SK-N-SH treated with all-trans-retinoic acid at 6 μM for 48 hours (cell line): ENCODE measurements at regions not wholly inside any gene's neighbourhood (a gene's known extent, or its start where the extent isn't known, plus 50 kb on each side); places are given as distances from the start of the nearest gene placed in this dataset.

Source experiments
- ATAC-seq: fragments of 200-7000 bp; cut with Tn5 transposase; 3 replicates; pipeline ENCODE4 v1.9.1; 2020; ENCODE audit warnings: mild to moderate bottlenecking, moderate library complexity
- ARNTL ChIP-seq: fragments of 450-650 bp; formaldehyde crosslinking; IDR thresholded peaks from 2 replicates; pipeline ENCODE4 v1.5.0; 2020; ENCODE audit warnings: low read depth, mild to moderate bottlenecking, moderate library complexity, borderline replicate concordance
- BACH2 ChIP-seq: fragments of 250-450 bp; sonication (Bioruptor Pico); IDR thresholded peaks from 2 replicates; pipeline ENCODE4 v1.9.0; 2021; ENCODE audit warnings: mild to moderate bottlenecking, borderline replicate concordance
- CREB5 ChIP-seq: fragments of 250-450 bp; sonication (Bioruptor Pico); IDR thresholded peaks from 2 replicates; pipeline ENCODE4 v1.5.1; 2020; ENCODE audit warnings: low read depth, mild to moderate bottlenecking, moderate library complexity
- CSDC2 ChIP-seq: fragments of 250-450 bp; sonication (Bioruptor Pico); IDR thresholded peaks from 2 replicates; pipeline ENCODE4 v1.5.0; 2020; ENCODE audit warnings: mild to moderate bottlenecking, moderate library complexity
- CSRNP3 ChIP-seq: fragments of 250-450 bp; sonication (Bioruptor Pico); IDR thresholded peaks from 2 replicates; pipeline ENCODE4 v1.5.1; 2021; ENCODE audit warnings: mild to moderate bottlenecking, moderate library complexity
- GLIS3 ChIP-seq: fragments of 250-450 bp; sonication (Bioruptor Pico); IDR thresholded peaks from 2 replicates; pipeline ENCODE4 v1.5.0; 2020; ENCODE audit warnings: mild to moderate bottlenecking, moderate library complexity
- ISL1 ChIP-seq: fragments of 250-450 bp; sonication (Bioruptor Pico); IDR thresholded peaks from 2 replicates; pipeline ENCODE4 v2.1.2; 2022; ENCODE audit warnings: mild to moderate bottlenecking, moderate library complexity
- OSR1 ChIP-seq: fragments of 250-450 bp; sonication (Bioruptor Pico); IDR thresholded peaks from 2 replicates; pipeline ENCODE4 v1.8.0; 2022; ENCODE audit warnings: moderate library complexity, mild to moderate bottlenecking, inconsistent platforms
- PATZ1 ChIP-seq: fragments of 250-450 bp; sonication (Bioruptor Pico); IDR thresholded peaks from 2 replicates; pipeline ENCODE4 v1.8.0; 2020; ENCODE audit warnings: mild to moderate bottlenecking, moderate library complexity, borderline replicate concordance
- POU6F1 ChIP-seq: fragments of 250-450 bp; sonication (Bioruptor Pico); IDR thresholded peaks from 2 replicates; pipeline ENCODE4 v1.8.0; 2021; ENCODE audit warnings: low read depth, mild to moderate bottlenecking, moderate library complexity, borderline replicate concordance
- PPARA ChIP-seq: fragments of 250-450 bp; sonication (Bioruptor Pico); IDR thresholded peaks from 2 replicates; pipeline ENCODE4 v1.5.0; 2020; ENCODE audit warnings: mild to moderate bottlenecking, borderline replicate concordance
- RARB ChIP-seq: fragments of 250-450 bp; sonication (Bioruptor Pico); IDR thresholded peaks from 2 replicates; pipeline ENCODE4 v1.8.0; 2021; ENCODE audit warnings: mild to moderate bottlenecking, moderate library complexity
- SNAI2 ChIP-seq: fragments of 250-450 bp; sonication (Bioruptor Pico); IDR thresholded peaks from 2 replicates; pipeline ENCODE4 v1.5.0; 2020; ENCODE audit warnings: mild to moderate bottlenecking, moderate library complexity
- TCF4 ChIP-seq: fragments of 250-450 bp; sonication (Bioruptor Pico); IDR thresholded peaks from 2 replicates; pipeline ENCODE4 v1.8.0; 2021; ENCODE audit warnings: mild to moderate bottlenecking, moderate library complexity, borderline replicate concordance
- TOX ChIP-seq: fragments of 250-450 bp; sonication (Bioruptor Pico); IDR thresholded peaks from 2 replicates; pipeline ENCODE4 v1.8.0; 2021; ENCODE audit warnings: mild to moderate bottlenecking, moderate library complexity, borderline replicate concordance
- ZC3H10 ChIP-seq: fragments of 250-450 bp; sonication (Bioruptor Pico); IDR thresholded peaks from 2 replicates; pipeline ENCODE4 v1.5.1; 2021; ENCODE audit warnings: mild to moderate bottlenecking, moderate library complexity
- ZFP3 ChIP-seq: fragments of 250-450 bp; sonication (Bioruptor Pico); IDR thresholded peaks from 2 replicates; pipeline ENCODE4 v1.5.0; 2020; ENCODE audit warnings: mild to moderate bottlenecking, moderate library complexity
- ZNF565 ChIP-seq: fragments of 450-650 bp; formaldehyde crosslinking; conservative IDR thresholded peaks from 2 replicates; pipeline ENCODE4 v1.5.0; 2020; ENCODE audit warnings: low read depth, mild to moderate bottlenecking, moderate library complexity
- ZNF70 ChIP-seq: fragments of 450-650 bp; formaldehyde crosslinking; IDR thresholded peaks from 2 replicates; pipeline ENCODE4 v1.5.0; 2020; ENCODE audit warnings: mild to moderate bottlenecking, moderate library complexity
- ZNF8 ChIP-seq: fragments of 450-650 bp; formaldehyde crosslinking; IDR thresholded peaks from 2 replicates; pipeline ENCODE4 v1.5.0; 2020; ENCODE audit warnings: mild to moderate bottlenecking, moderate library complexity

- peak; percentile 3 for ATAC-seq
- TF ChIP-seq ZNF8 (CRISPR knock-in tag) (no peak), ZNF70 (CRISPR knock-in tag) (no peak), RARB (no peak), POU6F1 (CRISPR knock-in tag) (no peak), ZFP3 (no peak), CSDC2 (CRISPR knock-in tag) (no peak), OSR1 (no peak), ARNTL (CRISPR knock-in tag) (no peak), ISL1 (no peak), TCF4 (CRISPR knock-in tag) (no peak), CREB5 (no peak), GLIS3 (CRISPR knock-in tag) (no peak), BACH2 (CRISPR knock-in tag) (no peak), ZC3H10 (CRISPR knock-in tag) (no peak), TOX (CRISPR knock-in tag) (no peak), PATZ1 (CRISPR knock-in tag) (no peak), PPARA (CRISPR knock-in tag) (no peak), SNAI2 (CRISPR knock-in tag) (no peak), ZNF565 (CRISPR knock-in tag) (no peak)
Observed at GRCh38 chr7:130896051-130896881, 162.3 kb upstream of the KLF14 start.

GRCh38 chr7:130896898-130897514, 163.0 kb upstream of the KLF14 start:
- peak; percentile 60 for ATAC-seq

More at GRCh38 chr7:130896898-130897514, 163.0 kb upstream of the KLF14 start:
- TF ChIP-seq ISL1 = peak; percentile 14; the same call in 1 of the 2 replicates
- no peak for TF ChIP-seq RARB
- TF ChIP-seq CREB5 = no peak
- TF ChIP-seq CSRNP3 (CRISPR knock-in tag) = no peak
